Peyer's patch (tissue), 4 donors: ENCODE measurements at regions not wholly inside any gene's neighbourhood (a gene's known extent, or its start where the extent isn't known, plus 50 kb on each side); places are given as distances from the start of the nearest gene placed in this dataset.

Experiments used
- POLR2A ChIP-seq, 2 donors: fragments of 450-650 bp; IDR thresholded peaks; one replicate each; pipeline ENCODE4 v1.5.1; 2017; ENCODE audit warnings: antibody characterized with exemption in 2 of 2, mild to moderate bottlenecking in 2 of 2, moderate library complexity in 2 of 2
- TF ChIP-seq, protein P1 (sequence below), 6 experiments: fragments of 450-650 bp in 4 of 6; fragments of 200-600 bp in 2 of 6; sonication (generic) in 1 of 6; IDR thresholded peaks; one replicate each; pipeline ENCODE4 v1.5.1; 2017 to 2019; ENCODE audit warnings: antibody characterized with exemption in 6 of 6, mild to moderate bottlenecking in 3 of 6, moderate library complexity in 1 of 6

DNA sequence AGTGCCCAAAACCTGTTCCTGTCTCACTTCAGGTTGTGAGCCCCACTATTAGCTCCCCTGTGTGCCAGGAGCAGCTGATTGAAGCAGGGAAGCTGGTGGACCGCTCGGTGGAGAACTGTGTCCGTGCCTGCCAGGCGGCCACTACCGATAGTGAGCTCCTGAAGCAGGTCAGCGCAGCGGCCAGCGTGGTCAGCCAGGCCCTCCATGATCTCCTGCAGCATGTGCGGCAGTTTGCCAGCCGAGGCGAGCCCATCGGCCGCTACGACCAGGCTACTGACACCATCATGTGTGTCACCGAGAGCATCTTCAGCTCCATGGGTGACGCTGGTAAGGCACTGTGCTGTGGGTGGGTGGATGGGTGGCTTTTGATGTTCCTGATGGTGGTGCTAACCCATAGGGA is 334.1 kb upstream of the TPM1 start:
- TF ChIP-seq, protein P1, sequence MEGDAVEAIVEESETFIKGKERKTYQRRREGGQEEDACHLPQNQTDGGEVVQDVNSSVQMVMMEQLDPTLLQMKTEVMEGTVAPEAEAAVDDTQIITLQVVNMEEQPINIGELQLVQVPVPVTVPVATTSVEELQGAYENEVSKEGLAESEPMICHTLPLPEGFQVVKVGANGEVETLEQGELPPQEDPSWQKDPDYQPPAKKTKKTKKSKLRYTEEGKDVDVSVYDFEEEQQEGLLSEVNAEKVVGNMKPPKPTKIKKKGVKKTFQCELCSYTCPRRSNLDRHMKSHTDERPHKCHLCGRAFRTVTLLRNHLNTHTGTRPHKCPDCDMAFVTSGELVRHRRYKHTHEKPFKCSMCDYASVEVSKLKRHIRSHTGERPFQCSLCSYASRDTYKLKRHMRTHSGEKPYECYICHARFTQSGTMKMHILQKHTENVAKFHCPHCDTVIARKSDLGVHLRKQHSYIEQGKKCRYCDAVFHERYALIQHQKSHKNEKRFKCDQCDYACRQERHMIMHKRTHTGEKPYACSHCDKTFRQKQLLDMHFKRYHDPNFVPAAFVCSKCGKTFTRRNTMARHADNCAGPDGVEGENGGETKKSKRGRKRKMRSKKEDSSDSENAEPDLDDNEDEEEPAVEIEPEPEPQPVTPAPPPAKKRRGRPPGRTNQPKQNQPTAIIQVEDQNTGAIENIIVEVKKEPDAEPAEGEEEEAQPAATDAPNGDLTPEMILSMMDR (IDR thresholded peaks at IDR 0.05), result no peak
- TF ChIP-seq POLR2A (IDR thresholded peaks at IDR 0.05), result no peak
